Adrenal gland (tissue), 5 donors: ENCODE measurements at regions not wholly inside any gene's neighbourhood (a gene's known extent, or its start where the extent isn't known, plus 50 kb on each side); places are given as distances from the start of the nearest gene placed in this dataset.

ENCODE experiments used
- POLR2A ChIP-seq, 2 donors: fragments of 450-650 bp; IDR thresholded peaks; one replicate each; pipeline ENCODE4 v1.6.1; 2017; ENCODE audit warnings: antibody characterized with exemption in 2 of 2, mild to moderate bottlenecking in 2 of 2, moderate library complexity in 1 of 2
- TF ChIP-seq, protein P1 (sequence below), 6 experiments: fragments of 450-650 bp in 4 of 6; fragments of 200-600 bp in 2 of 6; sonication (generic) in 1 of 6; IDR thresholded peaks; 1 replicate in 5 of 6; 2 replicates in 1 of 6; pipeline versions ENCODE4 v1.5.1 to v1.8.0; 2016 to 2021; ENCODE audit warnings: antibody characterized with exemption in 6 of 6, mild to moderate bottlenecking in 2 of 6, moderate library complexity in 1 of 6
- donor health status: DM: no; HTN: no; CAD: no.

DNA sequence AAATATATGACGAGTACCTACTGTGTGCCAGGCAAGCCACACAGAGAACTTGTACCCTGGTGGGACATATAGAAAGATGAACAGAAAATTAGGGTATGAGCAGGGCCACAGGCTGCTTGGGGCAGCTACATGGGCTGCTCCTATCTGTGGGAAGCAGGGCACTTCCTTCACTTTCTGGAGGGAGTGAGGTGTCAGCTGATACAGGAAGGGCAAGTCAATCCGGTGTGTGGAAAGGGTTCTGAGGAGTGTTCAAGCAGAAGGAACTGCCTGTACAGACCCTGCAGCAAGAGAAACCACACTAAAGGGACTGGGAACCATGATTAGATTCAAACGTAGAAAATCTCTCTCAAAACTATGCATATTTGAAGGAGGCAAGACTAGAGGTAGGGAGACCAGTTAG, 58.6 kb upstream of the BCL11A start:
- TF ChIP-seq, protein P1, sequence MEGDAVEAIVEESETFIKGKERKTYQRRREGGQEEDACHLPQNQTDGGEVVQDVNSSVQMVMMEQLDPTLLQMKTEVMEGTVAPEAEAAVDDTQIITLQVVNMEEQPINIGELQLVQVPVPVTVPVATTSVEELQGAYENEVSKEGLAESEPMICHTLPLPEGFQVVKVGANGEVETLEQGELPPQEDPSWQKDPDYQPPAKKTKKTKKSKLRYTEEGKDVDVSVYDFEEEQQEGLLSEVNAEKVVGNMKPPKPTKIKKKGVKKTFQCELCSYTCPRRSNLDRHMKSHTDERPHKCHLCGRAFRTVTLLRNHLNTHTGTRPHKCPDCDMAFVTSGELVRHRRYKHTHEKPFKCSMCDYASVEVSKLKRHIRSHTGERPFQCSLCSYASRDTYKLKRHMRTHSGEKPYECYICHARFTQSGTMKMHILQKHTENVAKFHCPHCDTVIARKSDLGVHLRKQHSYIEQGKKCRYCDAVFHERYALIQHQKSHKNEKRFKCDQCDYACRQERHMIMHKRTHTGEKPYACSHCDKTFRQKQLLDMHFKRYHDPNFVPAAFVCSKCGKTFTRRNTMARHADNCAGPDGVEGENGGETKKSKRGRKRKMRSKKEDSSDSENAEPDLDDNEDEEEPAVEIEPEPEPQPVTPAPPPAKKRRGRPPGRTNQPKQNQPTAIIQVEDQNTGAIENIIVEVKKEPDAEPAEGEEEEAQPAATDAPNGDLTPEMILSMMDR (IDR thresholded peaks at IDR 0.05): no peak
- TF ChIP-seq POLR2A (IDR thresholded peaks at IDR 0.05): no peak
